Non-pigmented ciliary epithelial cell (primary cell): ENCODE measurements at regions not wholly inside any gene's neighbourhood (a gene's known extent, or its start where the extent isn't known, plus 50 kb on each side); places are given as distances from the start of the nearest gene placed in this dataset.
"Not testable (repeated sequence)": the region's sequence is repeated elsewhere in the genome, so short reads cannot be mapped to it uniquely, and the experiment has no call there.

ENCODE experiments used
- DNase-seq: peaks from one replicate; pipeline ENCODE4 v3.0.0-alpha.2; 2010; ENCODE audit warnings: low read depth

- no peak for DNase-seq
Observed at GRCh38 chr1:232134365-232134764, 495.6 kb downstream of the SIPA1L2 start.

- DNase-seq = no peak
Observed at GRCh38 chr1:232132572-232132971, 497.4 kb downstream of the SIPA1L2 start.

DNA sequence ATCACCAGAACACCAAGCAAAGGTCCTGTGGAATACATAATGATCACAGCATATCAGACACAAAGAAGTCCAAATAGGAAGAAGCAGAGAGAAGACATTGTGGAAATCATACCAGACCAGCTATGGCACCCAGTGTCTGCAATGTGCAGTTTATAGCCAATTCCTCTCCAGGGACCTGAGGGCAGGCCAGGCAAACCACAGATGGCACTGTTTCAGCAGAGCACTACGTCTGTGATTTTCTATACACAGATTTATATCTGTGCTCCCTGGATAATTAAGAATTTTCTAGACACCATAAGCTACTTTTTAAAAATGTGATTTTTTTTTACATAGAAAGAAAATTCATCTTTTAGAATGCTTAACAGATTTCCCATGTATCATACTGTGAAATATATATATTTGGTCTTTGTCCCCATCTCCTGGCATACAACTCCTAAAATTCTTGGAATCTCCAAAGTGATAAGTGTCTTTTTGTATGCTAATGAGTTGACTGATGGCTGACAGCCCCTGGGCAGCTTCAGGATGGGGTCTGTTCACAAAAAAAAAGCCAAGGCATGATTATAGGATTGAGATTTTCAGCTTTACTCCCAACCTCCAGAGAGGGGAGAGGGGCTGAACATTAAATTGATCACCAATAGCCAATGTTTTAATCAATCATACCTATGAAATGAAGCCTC lies 498.1 kb downstream of the SIPA1L2 start:
- no peak for DNase-seq

DNA sequence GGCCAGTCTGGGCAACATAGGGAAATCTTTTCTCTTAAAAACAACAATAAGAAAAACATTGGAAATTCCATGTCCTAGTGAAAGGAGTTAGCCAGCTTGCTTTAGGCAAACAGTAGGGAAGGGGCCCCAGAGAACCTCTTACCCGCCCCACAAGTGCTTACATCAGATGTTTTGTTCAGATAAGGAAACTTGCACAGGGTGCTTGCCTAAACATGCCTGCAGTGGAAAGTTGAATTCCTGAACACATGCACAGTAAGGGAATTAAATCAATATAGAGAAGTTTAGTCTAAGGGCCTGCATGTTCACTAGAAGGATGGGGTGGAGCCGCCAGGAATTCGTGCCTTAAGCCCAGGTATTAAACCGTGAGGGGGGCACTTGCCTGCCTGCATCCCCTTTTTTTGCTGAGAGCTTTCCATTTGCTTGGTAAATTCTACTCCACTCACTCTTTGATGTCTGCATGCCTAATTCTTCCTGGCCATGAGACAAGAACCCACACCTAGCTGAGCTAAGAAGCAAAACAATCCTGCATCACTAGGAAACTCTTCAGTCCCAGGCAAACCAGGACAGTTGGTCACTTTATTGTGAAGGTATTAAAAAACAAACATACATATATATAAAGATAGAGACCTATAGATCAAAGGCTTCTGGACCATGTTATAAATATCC lies 499.0 kb downstream of the SIPA1L2 start:
- no peak for DNase-seq

DNA sequence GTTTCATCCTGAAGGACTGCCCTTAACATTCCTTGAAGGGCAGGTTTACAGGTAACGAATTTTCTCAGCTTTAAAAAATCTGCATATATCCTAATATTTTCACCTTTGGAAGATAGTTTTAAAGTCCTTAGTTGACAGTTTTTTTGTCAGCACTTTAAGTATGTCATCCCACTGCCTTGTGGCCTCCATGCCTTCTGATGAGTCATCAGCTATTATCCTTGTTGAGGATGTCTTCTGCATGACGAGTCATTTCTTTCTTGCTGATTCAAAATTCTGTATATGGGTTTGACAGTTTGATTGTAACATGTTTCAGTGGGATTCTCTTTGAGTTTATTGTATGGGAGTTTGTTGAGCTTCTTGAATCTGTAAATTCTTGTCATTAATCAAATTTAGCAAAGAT lies 500.6 kb downstream of the DISC1 start:
- no peak for DNase-seq

DNA sequence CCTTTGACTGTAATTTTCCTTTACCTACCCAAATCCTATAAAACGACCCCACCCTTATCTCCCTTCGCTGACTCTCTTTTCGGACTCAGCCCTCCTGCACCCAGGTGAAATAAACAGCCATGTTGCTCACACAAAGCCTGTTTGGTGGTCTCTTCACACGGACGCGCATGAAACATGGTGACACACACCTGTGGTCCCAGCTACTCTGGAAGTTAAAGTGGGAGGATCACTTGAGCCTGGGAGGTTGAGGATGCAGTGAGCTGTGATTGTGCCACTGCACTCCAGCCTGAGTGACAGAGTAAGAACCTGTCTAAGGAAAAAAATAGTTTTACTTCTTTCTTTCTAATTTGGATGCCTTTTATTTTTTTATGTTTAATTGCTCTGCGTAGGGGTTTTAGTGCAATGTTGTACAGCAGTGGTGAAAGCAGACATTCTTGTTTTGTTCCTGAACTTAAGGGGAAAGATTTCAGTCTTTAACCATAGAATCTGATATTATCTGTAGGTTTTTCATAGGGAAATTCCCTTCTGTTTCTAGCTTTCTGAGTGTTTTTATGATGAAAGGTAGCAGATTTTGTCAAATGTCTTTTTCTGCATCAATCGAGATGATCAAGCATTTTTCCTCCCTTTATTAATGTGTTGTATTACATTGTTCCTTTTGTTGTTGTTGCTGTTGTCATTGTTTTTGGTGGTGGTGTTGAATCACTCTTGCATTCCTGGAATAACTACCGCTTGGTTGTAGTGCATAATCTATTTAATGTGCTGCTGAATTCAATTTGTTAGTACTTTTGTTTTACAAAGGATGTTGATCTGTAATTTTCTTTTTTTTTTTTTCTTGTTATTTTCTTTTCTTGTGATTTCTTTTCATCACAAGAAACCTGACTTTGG lies 497.4 kb downstream of the DISC1 start:
- DNase-seq = no peak

DNA sequence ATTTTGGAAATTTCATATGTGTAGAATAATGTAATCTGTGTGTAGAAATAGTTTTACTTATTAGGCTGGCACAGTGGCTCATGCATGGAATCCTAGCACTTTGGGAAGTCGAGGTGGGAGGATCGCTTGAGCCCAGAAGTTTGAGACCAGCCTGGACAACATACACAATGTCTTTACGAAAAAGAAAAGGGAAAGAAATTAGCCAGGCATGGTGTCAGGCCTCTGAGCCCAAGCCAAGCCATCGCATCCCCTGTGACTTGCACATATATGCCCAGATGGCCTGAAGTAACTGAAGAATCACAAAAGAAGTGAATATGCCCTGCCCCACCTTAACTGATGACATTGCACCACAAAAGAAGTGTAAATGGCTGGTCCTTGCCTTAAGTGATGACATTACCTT lies 491.3 kb downstream of the DISC1 start:
- DNase-seq = not testable (repeated sequence)

GRCh38 chr1:232114985-232115384 lies 488.4 kb downstream of the DISC1 start:
- no peak for DNase-seq

DNA sequence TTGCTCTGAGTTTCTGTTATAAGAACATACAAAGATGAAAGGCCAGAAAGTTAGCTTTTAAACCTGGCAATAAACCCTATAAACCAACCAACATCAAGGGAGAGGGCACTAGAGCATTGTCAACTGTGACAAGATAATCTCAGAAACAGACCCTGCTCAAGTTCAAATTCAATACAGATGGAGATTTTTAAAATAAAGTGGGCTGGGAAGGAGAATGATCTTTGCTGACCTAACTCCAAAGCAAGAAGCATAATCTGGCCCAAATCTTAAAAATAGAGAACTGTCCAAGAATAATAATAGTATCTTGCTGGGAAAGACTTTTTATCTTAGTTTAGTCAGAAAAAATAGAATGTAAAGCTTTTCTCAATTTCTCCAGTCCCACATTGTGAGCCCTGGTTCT lies 485.5 kb downstream of the DISC1 start:
- DNase-seq = no peak

- no peak for DNase-seq
Observed at GRCh38 chr1:232111611-232112010, 485.0 kb downstream of the DISC1 start.

DNA sequence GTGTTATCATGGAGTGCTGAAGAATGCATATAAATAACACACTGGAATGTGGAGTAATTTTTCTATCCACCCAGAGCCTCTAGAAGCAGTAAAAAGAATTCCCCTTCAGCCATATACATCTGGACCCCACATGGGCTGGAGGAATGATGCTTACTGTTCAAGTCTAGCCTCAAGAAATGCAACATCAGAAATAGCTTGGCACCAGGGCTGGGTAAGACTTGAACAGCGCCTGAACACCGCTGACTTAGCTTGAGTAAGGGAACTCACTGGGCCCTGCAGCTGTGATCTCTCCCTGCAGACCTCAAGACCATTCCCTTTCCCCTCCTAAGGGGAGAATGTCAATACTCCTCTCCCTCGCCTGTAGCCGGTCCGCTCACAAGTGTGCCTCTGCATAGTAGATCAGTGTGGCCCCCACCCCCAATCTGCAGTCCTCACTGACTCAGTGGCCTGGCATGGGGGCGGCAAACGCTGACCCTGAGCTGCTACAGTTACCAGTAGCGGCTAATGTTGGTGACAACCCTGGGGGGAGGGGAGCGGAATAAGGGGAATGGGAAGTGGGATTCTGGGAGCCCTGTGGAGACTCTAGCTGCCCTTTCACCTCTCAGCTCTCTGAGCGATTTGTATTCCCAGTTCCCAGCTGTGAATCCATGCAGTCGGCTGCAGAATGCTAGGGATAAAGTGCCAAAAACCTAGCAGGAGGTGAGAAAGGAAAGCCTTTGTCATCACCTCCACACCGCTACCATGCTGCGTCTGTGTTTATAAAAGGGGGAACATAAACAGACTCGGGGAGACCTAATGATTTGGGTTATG lies 483.9 kb downstream of the DISC1 start:
- no peak for DNase-seq

DNA sequence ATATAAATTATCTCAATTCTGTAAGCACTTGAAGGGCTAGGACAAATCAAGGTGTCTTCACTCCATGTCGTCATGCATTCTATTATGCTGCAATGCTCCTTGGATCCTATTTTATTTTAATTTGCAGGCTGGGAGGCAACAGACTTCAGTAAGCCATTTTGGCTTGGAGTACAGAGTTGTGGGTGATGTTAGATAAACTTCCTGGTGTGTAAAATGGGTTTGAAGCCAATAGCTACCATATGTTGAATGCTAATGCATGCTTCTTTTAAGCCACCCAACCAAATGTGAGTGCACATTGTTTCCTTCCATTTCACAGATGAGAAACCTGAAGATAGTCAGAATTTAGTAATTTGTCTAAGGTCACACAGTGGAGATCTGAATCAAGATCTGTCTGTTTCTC lies 482.8 kb downstream of the DISC1 start:
- no peak for DNase-seq

- DNase-seq = no peak
Observed at GRCh38 chr1:232108598-232108997, 482.0 kb downstream of the DISC1 start.

DNA sequence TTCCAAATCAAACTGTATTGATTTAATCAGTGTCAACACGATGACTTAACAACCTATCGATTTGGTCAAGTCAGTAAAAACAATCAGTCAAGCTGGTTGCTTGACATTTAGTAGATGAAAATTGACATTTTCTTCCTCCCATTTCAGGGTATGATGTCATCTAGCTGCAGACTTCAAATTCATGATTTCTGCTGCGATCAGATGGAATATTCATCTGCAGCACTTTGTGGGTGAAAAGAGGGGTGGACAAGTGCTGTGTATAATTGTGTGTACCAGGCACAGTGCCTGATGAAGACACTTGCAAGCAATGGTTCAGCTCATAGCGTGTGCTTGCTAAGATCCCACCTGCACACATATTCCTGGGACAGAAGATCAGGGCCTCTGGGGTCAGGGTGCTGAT lies 479.8 kb downstream of the DISC1 start:
- no peak for DNase-seq

- DNase-seq = no peak
Observed at GRCh38 chr1:232105561-232105960, 479.0 kb downstream of the DISC1 start.

- DNase-seq = no peak
Observed at GRCh38 chr1:232101231-232101630, 474.6 kb downstream of the DISC1 start.

- DNase-seq = no peak
Observed at GRCh38 chr1:232096751-232097150, 470.2 kb downstream of the DISC1 start.
